K562 (cell line): ENCODE measurements at regions not wholly inside any gene's neighbourhood (a gene's known extent, or its start where the extent isn't known, plus 50 kb on each side); places are given as distances from the start of the nearest gene placed in this dataset.

ENCODE experiments used
- ATAC-seq: fragments of 200-7000 bp; cut with Tn5 transposase; 3 replicates; pipeline ENCODE4 v1.9.1; 2020; ENCODE audit warnings: moderate library complexity
- BruUV-seq: library from RNA; stranded (reverse); fragments of 400-500 nt; replicated peaks from 2 replicates; lab custom pipeline; 2021; lab: Mats Ljungman, UMichigan
- CTCF ChIA-PET: fragments of 300-600 bp; formaldehyde crosslinking; extraction: SDS; loops from one replicate; lab custom pipeline; 2021; ENCODE audit warnings: low intra/inter-chr PET ratio; lab: Yijun Ruan, JAX
- POLR2A ChIA-PET: fragments of 300-600, 350-650 bp; sonication (Branson Sonifier 250); formaldehyde crosslinking; extraction: SDS; loops from one replicate; lab custom pipeline; 2021; ENCODE audit warnings: antibody characterized with exemption, inconsistent platforms; lab: Yijun Ruan, JAX
- DNase-seq, 4 experiments: peaks; one replicate each; pipeline versions ENCODE4 v3.0.0 to v3.0.0-alpha.2; 2011 to 2018; ENCODE audit warnings: low spot score in 3 of 4, mixed read lengths in 3 of 4; ENCODE audit errors: extremely low read depth in 1 of 4
- FAIRE-seq: peaks from 2 replicates; lab custom pipeline; 2011; peaks lifted over from hg19 to GRCh38; lab: Jason Lieb, UNC
- H2AFZ ChIP-seq: 2 replicates; pipeline ENCODE4 v1.6.0; 2011; ENCODE audit warnings: low read depth, low read length, control low read depth, inconsistent platforms
- H3K27ac ChIP-seq: fragments of 200-600 bp; 3 replicates; pipeline ENCODE4 v1.8.0; 2011; ENCODE audit warnings: low read depth, mild to moderate bottlenecking, control low read depth, inconsistent platforms, low read length, moderate library complexity, mixed read lengths; ENCODE audit errors: extremely low read depth
- H3K27me3 ChIP-seq, 2 experiments: fragments of 300-600 bp in 1 of 2; 2 replicates in 1 of 2; 3 replicates in 1 of 2; pipeline versions ENCODE4 v1.6.0 to v1.8.0; 2011; ENCODE audit warnings: inconsistent platforms in 2 of 2, low read length in 2 of 2, mild to moderate bottlenecking in 1 of 2, mixed read lengths in 1 of 2, moderate library complexity in 1 of 2; ENCODE audit not compliant: control insufficient read depth in 2 of 2, insufficient read depth in 2 of 2
- H3K36me3 ChIP-seq: fragments of 300-600 bp; 3 replicates; pipeline ENCODE4 v1.8.0; 2011; ENCODE audit warnings: mild to moderate bottlenecking, low read length, inconsistent platforms; ENCODE audit not compliant: control insufficient read depth, insufficient read depth
- H3K4me1 ChIP-seq, 2 experiments: fragments of 200-600 bp in 1 of 2; replicated peaks in 1 of 2; 2 replicates in 1 of 2; 3 replicates in 1 of 2; pipeline versions ENCODE4 v1.5.1 to v1.8.0; 2011; ENCODE audit warnings: inconsistent platforms in 2 of 2, low read length in 2 of 2, mild to moderate bottlenecking in 1 of 2, mixed read lengths in 1 of 2, moderate library complexity in 1 of 2; ENCODE audit not compliant: control insufficient read depth in 2 of 2, insufficient read depth in 2 of 2
- H3K4me2 ChIP-seq: 2 replicates; pipeline ENCODE4 v1.6.1; 2011; ENCODE audit warnings: low read length, control low read depth, inconsistent platforms, mixed read lengths; ENCODE audit not compliant: insufficient read depth
- H3K4me3 ChIP-seq: fragments of 200-600 bp; sonication (generic), shearing (Covaris generic); 2 replicates; pipeline ENCODE4 v1.5.1; 2016; ENCODE audit warnings: control low read depth, inconsistent platforms
- H3K79me2 ChIP-seq: fragments of 200-600 bp; 3 replicates; pipeline ENCODE4 v1.8.0; 2011; ENCODE audit warnings: low read length, inconsistent platforms; ENCODE audit not compliant: control insufficient read depth, insufficient read depth
- H3K9ac ChIP-seq, 2 experiments: 2 replicates each; pipeline versions ENCODE4 v1.6.0 to v1.6.1; 2011; ENCODE audit warnings: low read depth in 2 of 2, low read length in 2 of 2, control low read depth in 1 of 2, inconsistent platforms in 1 of 2, mild to moderate bottlenecking in 1 of 2, mixed read lengths in 1 of 2; ENCODE audit not compliant: insufficient read depth in 1 of 2
- H3K9me1 ChIP-seq: one replicate; pipeline ENCODE4 v1.6.0; 2011; ENCODE audit warnings: inconsistent platforms, mild to moderate bottlenecking, low read length, moderate library complexity; ENCODE audit not compliant: control insufficient read depth, insufficient read depth
- H3K9me3 ChIP-seq: replicated peaks from 2 replicates; pipeline ENCODE4 v1.5.1; 2011; ENCODE audit warnings: low read depth, low read length, inconsistent platforms; ENCODE audit not compliant: control insufficient read depth, insufficient read depth
- H4K20me1 ChIP-seq: replicated peaks from 2 replicates; pipeline ENCODE4 v1.6.1; 2011; ENCODE audit warnings: low read length, inconsistent platforms, mixed read lengths; ENCODE audit not compliant: control insufficient read depth, insufficient read depth
- ZNF146 ChIP-seq: IDR thresholded peaks from one replicate; pipeline ENCODE4 v1.6.1; 2018; ENCODE audit warnings: missing compliant biosample characterization; ENCODE audit not compliant: unreplicated experiment
- ZNF3 ChIP-seq: fragments of 250-450 bp; sonication (Bioruptor Pico); IDR thresholded peaks from 2 replicates; pipeline ENCODE4 v1.5.0; 2021; ENCODE audit warnings: mild to moderate bottlenecking, moderate library complexity
- WGBS: fragments of 100-300 bp; shearing (Covaris generic); methylation state at CpG from one replicate; pipeline ENCODE4 v1.1.6; 2016; ENCODE audit warnings: low coverage, mixed read lengths; ENCODE audit not compliant: insufficient coverage; ENCODE audit errors: missing lambda C conversion rate; 5-methylcytosine and 5-hydroxymethylcytosine counted together
- in situ Hi-C: fragments of 300-500 bp; cut with MboI; formaldehyde crosslinking; loops from 4 replicates; pipeline ENCODE4 v1.15.0; 2018; ENCODE audit warnings: inconsistent platforms, mixed read lengths
- intact Hi-C: fragments of 100-400 bp; cut with micrococcal nuclease; formaldehyde crosslinking; loops from 2 replicates; pipeline ENCODE4 v1.14.2; 2022
- TF ChIP-seq, protein P1 (sequence below): sonication (generic); formaldehyde crosslinking; IDR thresholded peaks from 2 replicates; pipeline ENCODE4 v1.8.0; 2023; ENCODE audit warnings: missing genetic modification reagents, mild to moderate bottlenecking, borderline replicate concordance

DNA sequence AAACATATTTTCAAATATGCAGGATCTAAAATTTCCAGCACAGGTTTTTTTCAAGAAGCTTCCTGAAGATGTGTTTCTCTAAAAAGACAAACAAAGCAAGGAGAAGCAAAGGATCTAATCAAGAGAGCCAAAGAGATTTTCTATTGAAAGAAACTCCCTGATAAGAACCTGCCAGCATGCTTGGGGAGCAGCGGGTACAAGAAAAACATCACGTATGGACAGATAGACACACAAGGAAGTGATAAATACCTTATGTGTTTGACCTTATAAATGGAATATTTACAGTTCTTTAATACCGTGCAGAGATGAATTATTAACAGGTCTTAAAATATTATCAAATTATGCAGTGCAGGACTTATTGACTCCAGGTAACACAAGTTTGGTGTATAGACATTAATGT lies 562.1 kb downstream of the DACH1 start:
- Histone ChIP-seq H3K79me2 (no peaks in the 10 kb centered on the region), H3K4me2 (no peak overlapping the region), H3K4me3 (no peak overlapping the region), H2AFZ (no peak overlapping the region), H3K27me3 (no peaks in the 10 kb centered on the region), H4K20me1 (no peaks in the 10 kb centered on the region), H3K27ac (no peak overlapping the region)
- ChIA-PET CTCF (no interaction called here), POLR2A (no interaction called here)
- intact Hi-C loops = no loop called here
- DNase-seq = no peak
- FAIRE-seq = no peak
- TF ChIP-seq ZNF3 (CRISPR knock-in tag) = no peak
- TF ChIP-seq ZNF146 = no peak
- TF ChIP-seq, protein P1, sequence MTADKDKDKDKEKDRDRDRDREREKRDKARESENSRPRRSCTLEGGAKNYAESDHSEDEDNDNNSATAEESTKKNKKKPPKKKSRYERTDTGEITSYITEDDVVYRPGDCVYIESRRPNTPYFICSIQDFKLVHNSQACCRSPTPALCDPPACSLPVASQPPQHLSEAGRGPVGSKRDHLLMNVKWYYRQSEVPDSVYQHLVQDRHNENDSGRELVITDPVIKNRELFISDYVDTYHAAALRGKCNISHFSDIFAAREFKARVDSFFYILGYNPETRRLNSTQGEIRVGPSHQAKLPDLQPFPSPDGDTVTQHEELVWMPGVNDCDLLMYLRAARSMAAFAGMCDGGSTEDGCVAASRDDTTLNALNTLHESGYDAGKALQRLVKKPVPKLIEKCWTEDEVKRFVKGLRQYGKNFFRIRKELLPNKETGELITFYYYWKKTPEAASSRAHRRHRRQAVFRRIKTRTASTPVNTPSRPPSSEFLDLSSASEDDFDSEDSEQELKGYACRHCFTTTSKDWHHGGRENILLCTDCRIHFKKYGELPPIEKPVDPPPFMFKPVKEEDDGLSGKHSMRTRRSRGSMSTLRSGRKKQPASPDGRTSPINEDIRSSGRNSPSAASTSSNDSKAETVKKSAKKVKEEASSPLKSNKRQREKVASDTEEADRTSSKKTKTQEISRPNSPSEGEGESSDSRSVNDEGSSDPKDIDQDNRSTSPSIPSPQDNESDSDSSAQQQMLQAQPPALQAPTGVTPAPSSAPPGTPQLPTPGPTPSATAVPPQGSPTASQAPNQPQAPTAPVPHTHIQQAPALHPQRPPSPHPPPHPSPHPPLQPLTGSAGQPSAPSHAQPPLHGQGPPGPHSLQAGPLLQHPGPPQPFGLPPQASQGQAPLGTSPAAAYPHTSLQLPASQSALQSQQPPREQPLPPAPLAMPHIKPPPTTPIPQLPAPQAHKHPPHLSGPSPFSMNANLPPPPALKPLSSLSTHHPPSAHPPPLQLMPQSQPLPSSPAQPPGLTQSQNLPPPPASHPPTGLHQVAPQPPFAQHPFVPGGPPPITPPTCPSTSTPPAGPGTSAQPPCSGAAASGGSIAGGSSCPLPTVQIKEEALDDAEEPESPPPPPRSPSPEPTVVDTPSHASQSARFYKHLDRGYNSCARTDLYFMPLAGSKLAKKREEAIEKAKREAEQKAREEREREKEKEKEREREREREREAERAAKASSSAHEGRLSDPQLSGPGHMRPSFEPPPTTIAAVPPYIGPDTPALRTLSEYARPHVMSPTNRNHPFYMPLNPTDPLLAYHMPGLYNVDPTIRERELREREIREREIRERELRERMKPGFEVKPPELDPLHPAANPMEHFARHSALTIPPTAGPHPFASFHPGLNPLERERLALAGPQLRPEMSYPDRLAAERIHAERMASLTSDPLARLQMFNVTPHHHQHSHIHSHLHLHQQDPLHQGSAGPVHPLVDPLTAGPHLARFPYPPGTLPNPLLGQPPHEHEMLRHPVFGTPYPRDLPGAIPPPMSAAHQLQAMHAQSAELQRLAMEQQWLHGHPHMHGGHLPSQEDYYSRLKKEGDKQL (CRISPR knock-in tag) = no peak
- TF ChIP-seq, all 486 proteins: peak for 0
- Histone ChIP-seq H3K36me3 (no peaks in the 10 kb centered on the region), H3K9me3 (no peaks in the 10 kb centered on the region), H3K9ac (no peak overlapping the region), H3K9me1 (no peaks in the 10 kb centered on the region), H3K4me1 (no peaks in the 10 kb centered on the region)
- ATAC-seq = no peak
- in situ Hi-C loops = no loop called here
- WGBS = 0% methylated on average over 3 of the region's 3 CpGs
- BruUV-seq = no TSS peak
